Body of pancreas (tissue), 4 donors: ENCODE measurements at regions not wholly inside any gene's neighbourhood (a gene's known extent, or its start where the extent isn't known, plus 50 kb on each side); places are given as distances from the start of the nearest gene placed in this dataset.

ENCODE experiments used
- ATAC-seq: fragments of 150-250 bp; one replicate; pipeline ENCODE4 v1.9.1; 2016
- DNase-seq, 4 donors: peaks; one replicate each; pipeline ENCODE4 v3.0.0-alpha.2; 2019
- H3K27ac ChIP-seq, 4 donors: fragments of 200-600 bp; sonication (generic); 1 replicate in 3 of 4; 2 replicates in 1 of 4; pipeline versions ENCODE4 v1.5.1 to v1.6.1; 2016 to 2019; ENCODE audit warnings: mild to moderate bottlenecking in 1 of 4, mixed read lengths in 1 of 4, moderate library complexity in 1 of 4
- H3K27me3 ChIP-seq, 2 donors: fragments of 200-600 bp; sonication (generic); one replicate each; pipeline ENCODE4 v1.6.0; 2016; ENCODE audit warnings: mild to moderate bottlenecking in 1 of 2
- H3K36me3 ChIP-seq, 2 donors: fragments of 200-600 bp; sonication (generic); replicated peaks in 1 of 2; 2 replicates each; pipeline ENCODE4 v1.5.1; 2016; ENCODE audit warnings: low read depth in 2 of 2; ENCODE audit not compliant: insufficient read depth in 1 of 2
- H3K4me1 ChIP-seq: fragments of 200-600 bp; sonication (generic); one replicate; pipeline ENCODE4 v1.6.0; 2016
- H3K4me3 ChIP-seq, 2 donors: fragments of 200-600 bp; sonication (generic); 1 replicate in 1 of 2; 2 replicates in 1 of 2; pipeline ENCODE4 v1.5.1; 2016 to 2019
- H3K9me3 ChIP-seq, 3 donors: fragments of 200-600 bp; sonication (generic); 1 replicate in 2 of 3; 2 replicates in 1 of 3; pipeline ENCODE4 v1.5.1; 2016
- CTCF ChIP-seq, 7 experiments: fragments of 450-650 bp in 4 of 7; fragments of 200-600 bp in 3 of 7; sonication (generic) in 3 of 7; IDR thresholded peaks; one replicate each; pipeline ENCODE4 v1.5.1; 2016 to 2019; ENCODE audit warnings: antibody characterized with exemption in 7 of 7
- POLR2A ChIP-seq, 3 donors: fragments of 450-650 bp; IDR thresholded peaks; one replicate each; pipeline ENCODE4 v1.6.1; 2016; ENCODE audit warnings: antibody characterized with exemption in 3 of 3, mild to moderate bottlenecking in 2 of 3
- WGBS, 2 donors: methylation state at CpG; one replicate each; pipeline ENCODE4 v1.1.5; 2017; 5-methylcytosine and 5-hydroxymethylcytosine counted together
- intact Hi-C: fragments of 100-400 bp; cut with DNase I; formaldehyde crosslinking; loops from one replicate; pipeline ENCODE4 v1.15.1; 2023

- H3K27ac ChIP-seq = no peak overlapping the region
- no peaks in the 10 kb centered on the region for H3K27me3 ChIP-seq
- no peaks in the 10 kb centered on the region for H3K9me3 ChIP-seq
- 55 to 70% methylated on average over 8 to 17 of the region's 17 CpGs for WGBS, 2 donors
- ATAC-seq (no peak), DNase-seq (no peak)
- H3K36me3 ChIP-seq = no peaks in the 10 kb centered on the region
- TF ChIP-seq POLR2A (IDR thresholded peaks at IDR 0.05) (no peak), CTCF (IDR thresholded peaks at IDR 0.05) (no peak)
- no peak overlapping the region for H3K4me3 ChIP-seq
- H3K4me1 ChIP-seq = no peaks in the 10 kb centered on the region
- intact Hi-C loops = no loop called here
These were observed 771.7 kb upstream of the TMEM132C start for GRCh38 chr12:127494961-127495915.

- H3K27me3 ChIP-seq = no peaks in the 10 kb centered on the region
- H3K27ac ChIP-seq = no peak overlapping the region
- WGBS, 2 donors = 42 to 53% methylated on average over 6 of the region's 6 CpGs
- DNase-seq (no peak), ATAC-seq (no peak)
- intact Hi-C loops = no loop called here
- no peaks in the 10 kb centered on the region for H3K4me1 ChIP-seq
- H3K36me3 ChIP-seq = no peaks in the 10 kb centered on the region
- H3K4me3 ChIP-seq = no peak overlapping the region
- H3K9me3 ChIP-seq = no peaks in the 10 kb centered on the region
- TF ChIP-seq POLR2A (IDR thresholded peaks at IDR 0.05) (no peak), CTCF (IDR thresholded peaks at IDR 0.05) (no peak)
These were observed 770.7 kb upstream of the TMEM132C start for GRCh38 chr12:127496255-127496654.

- Histone ChIP-seq H3K4me3 (no peak overlapping the region), H3K27ac (no peak overlapping the region), H3K4me1 (no peaks in the 10 kb centered on the region), H3K36me3 (no peaks in the 10 kb centered on the region), H3K9me3 (no peaks in the 10 kb centered on the region), H3K27me3 (no peaks in the 10 kb centered on the region)
- no peak for DNase-seq
- ATAC-seq = no peak
- intact Hi-C loops = no loop called here
- 58 to 71% methylated on average over 7 of the region's 7 CpGs for WGBS, 2 donors
- no peak for TF ChIP-seq CTCF (IDR thresholded peaks at IDR 0.05)
- no peak for TF ChIP-seq POLR2A (IDR thresholded peaks at IDR 0.05)
These were observed 766.4 kb upstream of the TMEM132C start for GRCh38 chr12:127500512-127501035.

- H3K4me1 ChIP-seq = no peaks in the 10 kb centered on the region
- ATAC-seq (no peak), DNase-seq (no peak)
- no peak overlapping the region for H3K4me3 ChIP-seq
- 68 to 79% methylated on average over 3 to 6 of the region's 6 CpGs for WGBS, 2 donors
- no peak overlapping the region for H3K27ac ChIP-seq
- H3K27me3 ChIP-seq = no peaks in the 10 kb centered on the region
- H3K9me3 ChIP-seq = no peaks in the 10 kb centered on the region
- no peaks in the 10 kb centered on the region for H3K36me3 ChIP-seq
- intact Hi-C loops = no loop called here
- TF ChIP-seq CTCF (IDR thresholded peaks at IDR 0.05) = no peak
- no peak for TF ChIP-seq POLR2A (IDR thresholded peaks at IDR 0.05)
These were observed 765.1 kb upstream of the TMEM132C start for GRCh38 chr12:127501916-127502315.
